ENCODE measurements at regions not wholly inside any gene's neighbourhood (a gene's known extent, or its start where the extent isn't known, plus 50 kb on each side); places are given as distances from the start of the nearest gene placed in this dataset.
A peak's percentile ranks its signal among the peaks of the same experiment; 100 is the strongest.
"Not testable (repeated sequence)": the region's sequence is repeated elsewhere in the genome, so short reads cannot be mapped to it uniquely, and the experiment has no call there.

GRCh38 chr6:128598571-128598970 lies 78.2 kb upstream of the PTPRK start:
- H3K4me3 Mint-ChIP-seq: no peak overlapping the region
- no peak overlapping the region for H3K27ac Mint-ChIP-seq
- DNase-seq: no peak
- no peaks in the 10 kb centered on the region for H3K36me3 Mint-ChIP-seq (ENCODE audit: insufficient read depth in 2 of 2)
- peaks cover 46% of the 10 kb centered on the region for H3K27me3 Mint-ChIP-seq (ENCODE audit: low read depth)
- peak; percentile 80 to 82 for ATAC-seq (replicated peaks in 1 of 2)
- H3K4me1 Mint-ChIP-seq (ENCODE audit: low read depth): peaks cover 36% of the 10 kb centered on the region
- H3K9me3 Mint-ChIP-seq: no peaks in the 10 kb centered on the region

GRCh38 chr6:128597956-128598355 lies 77.6 kb upstream of the PTPRK start:
- H3K9me3 Mint-ChIP-seq: no peaks in the 10 kb centered on the region
- DNase-seq (no peak), ATAC-seq (replicated peaks in 1 of 2) (no peak)
- peaks cover 35% of the 10 kb centered on the region for H3K4me1 Mint-ChIP-seq (ENCODE audit: low read depth)
- H3K27ac Mint-ChIP-seq: no peak overlapping the region
- no peak overlapping the region for H3K4me3 Mint-ChIP-seq
- peaks cover 44% of the 10 kb centered on the region for H3K27me3 Mint-ChIP-seq (ENCODE audit: low read depth)
- H3K36me3 Mint-ChIP-seq (ENCODE audit: insufficient read depth in 2 of 2): no peaks in the 10 kb centered on the region

- DNase-seq: no peak
- H3K27me3 Mint-ChIP-seq (ENCODE audit: low read depth): peaks cover 48% of the 10 kb centered on the region
- H3K27ac Mint-ChIP-seq: no peak overlapping the region
- no peak for ATAC-seq (replicated peaks in 1 of 2)
- no peaks in the 10 kb centered on the region for H3K9me3 Mint-ChIP-seq
- H3K36me3 Mint-ChIP-seq (ENCODE audit: insufficient read depth in 2 of 2): no peaks in the 10 kb centered on the region
- no peak overlapping the region for H3K4me3 Mint-ChIP-seq
- peaks cover 33% of the 10 kb centered on the region for H3K4me1 Mint-ChIP-seq (ENCODE audit: low read depth)
Measured at GRCh38 chr6:128597004-128597403, 76.6 kb upstream of the PTPRK start.

GRCh38 chr6:128595544-128595943 lies 75.1 kb upstream of the PTPRK start:
- Mint-ChIP-seq H3K4me1 (ENCODE audit: low read depth) (peaks cover 18% of the 10 kb centered on the region), H3K36me3 (ENCODE audit: insufficient read depth in 2 of 2) (peaks cover 1 to 2% of the 10 kb centered on the region in 2 donors), H3K9me3 (peaks cover 0 to 2% of the 10 kb centered on the region in 2 donors), H3K27me3 (ENCODE audit: low read depth) (peaks cover 53% of the 10 kb centered on the region), H3K4me3 (no peak overlapping the region), H3K27ac (no peak overlapping the region)
- no peak for DNase-seq
- ATAC-seq (replicated peaks in 1 of 2): no peak

- H3K36me3 Mint-ChIP-seq (ENCODE audit: insufficient read depth in 2 of 2): peaks cover 0 to 2% of the 10 kb centered on the region in 2 donors
- ATAC-seq (replicated peaks in 1 of 2): no peak
Measured at GRCh38 chr6:128586095-128586494, 65.7 kb upstream of the PTPRK start.

GRCh38 chr6:128580224-128581110 lies 60.1 kb upstream of the PTPRK start:
- Mint-ChIP-seq H3K9me3 (no peaks in the 10 kb centered on the region), H3K27me3 (ENCODE audit: low read depth) (peaks cover 27% of the 10 kb centered on the region), H3K36me3 (ENCODE audit: insufficient read depth in 2 of 2) (no peaks in the 10 kb centered on the region), H3K4me3 (no peak overlapping the region), H3K27ac (no peak overlapping the region), H3K4me1 (ENCODE audit: low read depth) (peaks cover 9% of the 10 kb centered on the region)
- ATAC-seq (replicated peaks in 1 of 2): no peak
- no peak for DNase-seq

More at GRCh38 chr6:128586095-128586494, 65.7 kb upstream of the PTPRK start:
- Mint-ChIP-seq H3K27ac (no peak overlapping the region), H3K27me3 (ENCODE audit: low read depth) (peaks cover 10% of the 10 kb centered on the region), H3K9me3 (peaks cover 2% of the 10 kb centered on the region in 2 donors), H3K4me1 (ENCODE audit: low read depth) (no peaks in the 10 kb centered on the region), H3K4me3 (no peak overlapping the region)
- no peak for DNase-seq

- H3K27me3 Mint-ChIP-seq (ENCODE audit: low read depth): peaks cover 12% of the 10 kb centered on the region
- not testable (repeated sequence) for H3K9me3 Mint-ChIP-seq; H3K4me3 Mint-ChIP-seq; H3K27ac Mint-ChIP-seq; H3K4me1 Mint-ChIP-seq (ENCODE audit: low read depth); DNase-seq; ATAC-seq (replicated peaks in 1 of 2); H3K36me3 Mint-ChIP-seq (ENCODE audit: insufficient read depth in 2 of 2)
Measured at GRCh38 chr6:128575254-128575653, 54.9 kb upstream of the PTPRK start.

GRCh38 chr6:128574402-128574801 lies 54.0 kb upstream of the PTPRK start:
- Mint-ChIP-seq H3K27ac (no peak overlapping the region), H3K36me3 (ENCODE audit: insufficient read depth in 2 of 2) (no peaks in the 10 kb centered on the region), H3K4me3 (no peak overlapping the region), H3K27me3 (ENCODE audit: low read depth) (peaks cover 7% of the 10 kb centered on the region), H3K4me1 (ENCODE audit: low read depth) (peaks cover 9% of the 10 kb centered on the region), H3K9me3 (no peaks in the 10 kb centered on the region)
- ATAC-seq (replicated peaks in 1 of 2): peak; percentile 41 to 64
- DNase-seq: no peak

- H3K36me3 Mint-ChIP-seq (ENCODE audit: insufficient read depth in 2 of 2): no peaks in the 10 kb centered on the region
- H3K4me3 Mint-ChIP-seq: no peak overlapping the region
- H3K9me3 Mint-ChIP-seq: peaks cover 0 to 2% of the 10 kb centered on the region in 2 donors
- peaks cover 7% of the 10 kb centered on the region for H3K27me3 Mint-ChIP-seq (ENCODE audit: low read depth)
- ATAC-seq (replicated peaks in 1 of 2) (no peak), DNase-seq (no peak)
- H3K27ac Mint-ChIP-seq: no peak overlapping the region
- peaks cover 9% of the 10 kb centered on the region for H3K4me1 Mint-ChIP-seq (ENCODE audit: low read depth)
Measured at GRCh38 chr6:128573036-128573435, 52.6 kb upstream of the PTPRK start.

- H3K36me3 Mint-ChIP-seq (ENCODE audit: insufficient read depth in 2 of 2): no peaks in the 10 kb centered on the region
- H3K9me3 Mint-ChIP-seq: peaks cover 0 to 2% of the 10 kb centered on the region in 2 donors
- no peak for ATAC-seq (replicated peaks in 1 of 2)
- no peak overlapping the region for H3K4me3 Mint-ChIP-seq
- H3K27me3 Mint-ChIP-seq (ENCODE audit: low read depth): peaks cover 7% of the 10 kb centered on the region
- H3K27ac Mint-ChIP-seq: no peak overlapping the region
- peaks cover 9% of the 10 kb centered on the region for H3K4me1 Mint-ChIP-seq (ENCODE audit: low read depth)
- DNase-seq: no peak
Measured at GRCh38 chr6:128572294-128572693, 51.9 kb upstream of the PTPRK start.

GRCh38 chr6:128570680-128571063 lies 50.3 kb upstream of the PTPRK start:
- no peak overlapping the region for H3K4me3 Mint-ChIP-seq
- no peaks in the 10 kb centered on the region for H3K36me3 Mint-ChIP-seq (ENCODE audit: insufficient read depth in 2 of 2)
- DNase-seq (no peak), ATAC-seq (replicated peaks in 1 of 2) (no peak)
- peaks cover under 1% of the 10 kb centered on the region for H3K4me1 Mint-ChIP-seq (ENCODE audit: low read depth)
- H3K27me3 Mint-ChIP-seq (ENCODE audit: low read depth): no peaks in the 10 kb centered on the region
- peaks cover 0 to 2% of the 10 kb centered on the region in 2 donors for H3K9me3 Mint-ChIP-seq
- no peak overlapping the region for H3K27ac Mint-ChIP-seq

- DNase-seq (no peak), ATAC-seq (replicated peaks in 1 of 2) (no peak)
- no peaks in the 10 kb centered on the region for H3K4me1 Mint-ChIP-seq (ENCODE audit: low read depth)
- no peak overlapping the region for H3K4me3 Mint-ChIP-seq
- no peak overlapping the region for H3K27ac Mint-ChIP-seq
- H3K27me3 Mint-ChIP-seq (ENCODE audit: low read depth): no peaks in the 10 kb centered on the region
- H3K36me3 Mint-ChIP-seq (ENCODE audit: insufficient read depth in 2 of 2): no peaks in the 10 kb centered on the region
- H3K9me3 Mint-ChIP-seq: peaks cover 0 to 2% of the 10 kb centered on the region in 2 donors
Measured at GRCh38 chr6:128569732-128570679, 49.6 kb upstream of the PTPRK start.
